ENCODE measurements at regions not wholly inside any gene's neighbourhood (a gene's known extent, or its start where the extent isn't known, plus 50 kb on each side); places are given as distances from the start of the nearest gene placed in this dataset.
"Not testable (repeated sequence)": the region's sequence is repeated elsewhere in the genome, so short reads cannot be mapped to it uniquely, and the experiment has no call there.

DNA sequence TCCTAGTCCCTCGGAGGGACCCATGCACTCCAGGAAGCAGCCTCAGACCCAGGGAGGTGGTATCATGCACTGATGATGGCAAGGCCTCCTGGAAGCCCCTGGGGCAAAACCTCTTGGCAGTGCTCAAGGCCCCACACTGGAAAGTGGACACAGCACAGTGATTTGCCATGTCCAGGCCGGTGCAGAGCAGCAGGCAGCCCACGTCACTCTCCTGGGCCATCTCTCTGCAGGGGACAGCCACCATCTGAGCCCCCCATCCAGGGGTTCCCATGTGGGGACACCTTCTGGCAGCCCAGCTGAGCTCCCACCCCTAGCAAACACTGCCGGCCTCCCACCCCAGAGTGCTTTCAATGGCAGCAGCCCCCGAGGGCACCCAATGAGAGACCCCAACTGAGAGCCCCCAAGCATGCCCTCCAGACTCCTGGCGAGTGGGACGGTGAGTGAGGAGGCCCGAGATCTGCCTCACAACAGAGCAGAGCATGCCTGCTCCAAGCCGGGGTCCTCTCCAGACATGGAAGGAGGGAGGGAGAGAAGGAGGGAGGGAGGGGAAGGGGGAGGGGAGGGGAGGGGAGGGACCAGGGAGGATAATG, 116.5 kb upstream of the FOXD4L5 start:
- TF ChIP-seq, protein P1, sequence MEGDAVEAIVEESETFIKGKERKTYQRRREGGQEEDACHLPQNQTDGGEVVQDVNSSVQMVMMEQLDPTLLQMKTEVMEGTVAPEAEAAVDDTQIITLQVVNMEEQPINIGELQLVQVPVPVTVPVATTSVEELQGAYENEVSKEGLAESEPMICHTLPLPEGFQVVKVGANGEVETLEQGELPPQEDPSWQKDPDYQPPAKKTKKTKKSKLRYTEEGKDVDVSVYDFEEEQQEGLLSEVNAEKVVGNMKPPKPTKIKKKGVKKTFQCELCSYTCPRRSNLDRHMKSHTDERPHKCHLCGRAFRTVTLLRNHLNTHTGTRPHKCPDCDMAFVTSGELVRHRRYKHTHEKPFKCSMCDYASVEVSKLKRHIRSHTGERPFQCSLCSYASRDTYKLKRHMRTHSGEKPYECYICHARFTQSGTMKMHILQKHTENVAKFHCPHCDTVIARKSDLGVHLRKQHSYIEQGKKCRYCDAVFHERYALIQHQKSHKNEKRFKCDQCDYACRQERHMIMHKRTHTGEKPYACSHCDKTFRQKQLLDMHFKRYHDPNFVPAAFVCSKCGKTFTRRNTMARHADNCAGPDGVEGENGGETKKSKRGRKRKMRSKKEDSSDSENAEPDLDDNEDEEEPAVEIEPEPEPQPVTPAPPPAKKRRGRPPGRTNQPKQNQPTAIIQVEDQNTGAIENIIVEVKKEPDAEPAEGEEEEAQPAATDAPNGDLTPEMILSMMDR (IDR thresholded peaks at IDR 0.05 in 4 of 5, conservative IDR thresholded peaks at IDR 0.05 in 1 of 5): not testable (repeated sequence)
- not testable (repeated sequence) for TF ChIP-seq POLR2A (IDR thresholded peaks at IDR 0.05)

All from gastrocnemius medialis (tissue), 4 donors.